NB4 (cell line): ENCODE measurements at regions not wholly inside any gene's neighbourhood (a gene's known extent, or its start where the extent isn't known, plus 50 kb on each side); places are given as distances from the start of the nearest gene placed in this dataset.
"Not testable (repeated sequence)": the region's sequence is repeated elsewhere in the genome, so short reads cannot be mapped to it uniquely, and the experiment has no call there.

Experiments used
- DNase-seq: peaks from one replicate; pipeline ENCODE4 v3.0.0; 2010; ENCODE audit warnings: low read depth
- H3K4me3 ChIP-seq: one replicate; pipeline ENCODE4 v1.5.1; 2011; ENCODE audit warnings: mild to moderate bottlenecking, low read depth, low read length, moderate library complexity
- CTCF ChIP-seq: IDR thresholded peaks from one replicate; pipeline ENCODE4 v1.5.1; 2012; ENCODE audit warnings: low read depth, low read length
- MYC ChIP-seq: IDR thresholded peaks from 2 replicates; pipeline ENCODE4 v1.6.1; 2011; ENCODE audit warnings: low read depth, low read length
- POLR2A ChIP-seq: IDR thresholded peaks from 2 replicates; pipeline ENCODE4 v1.6.1; 2011; ENCODE audit warnings: mild to moderate bottlenecking; ENCODE audit not compliant: insufficient read length; ENCODE audit errors: extremely low read depth
- TF ChIP-seq, protein P1 (sequence below): IDR thresholded peaks from 2 replicates; pipeline ENCODE4 v1.6.1; 2011; ENCODE audit warnings: low read depth, low read length

- DNase-seq = no peak
- TF ChIP-seq MYC = no peak
- TF ChIP-seq, protein P1, sequence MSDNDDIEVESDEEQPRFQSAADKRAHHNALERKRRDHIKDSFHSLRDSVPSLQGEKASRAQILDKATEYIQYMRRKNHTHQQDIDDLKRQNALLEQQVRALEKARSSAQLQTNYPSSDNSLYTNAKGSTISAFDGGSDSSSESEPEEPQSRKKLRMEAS = no peak
- H3K4me3 ChIP-seq = no peak overlapping the region
These were observed 72.4 kb downstream of the FH start for GRCh38 chr1:241447031-241447644.

GRCh38 chr1:241444836-241445235, 74.7 kb downstream of the FH start:
- no peak for DNase-seq
- TF ChIP-seq CTCF = no peak
- TF ChIP-seq, protein P1 = no peak
- TF ChIP-seq MYC = no peak
- TF ChIP-seq POLR2A = no peak
- no peak overlapping the region for H3K4me3 ChIP-seq

DNA sequence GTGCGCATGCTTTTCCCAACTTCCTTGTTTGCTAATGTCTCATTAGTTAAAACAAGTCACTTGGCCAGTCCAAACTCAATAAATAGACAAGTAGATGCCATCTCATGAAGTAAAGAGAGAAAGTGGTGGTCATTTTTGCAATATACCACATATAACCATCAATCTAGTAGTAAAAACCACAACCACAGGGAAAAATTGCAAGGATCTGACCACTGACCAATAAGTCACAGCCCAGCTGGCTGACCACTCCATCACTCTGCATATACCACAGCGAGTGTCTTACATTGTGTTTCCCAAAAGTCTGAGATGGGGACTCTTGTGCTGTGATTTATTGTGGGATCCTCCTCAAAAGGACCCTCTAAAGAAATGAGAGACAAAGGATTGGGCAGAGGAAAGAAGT, 76.0 kb downstream of the FH start:
- TF ChIP-seq CTCF (no peak), MYC (no peak), POLR2A (no peak)
- TF ChIP-seq, protein P1 = no peak
- no peak overlapping the region for H3K4me3 ChIP-seq
- no peak for DNase-seq

DNA sequence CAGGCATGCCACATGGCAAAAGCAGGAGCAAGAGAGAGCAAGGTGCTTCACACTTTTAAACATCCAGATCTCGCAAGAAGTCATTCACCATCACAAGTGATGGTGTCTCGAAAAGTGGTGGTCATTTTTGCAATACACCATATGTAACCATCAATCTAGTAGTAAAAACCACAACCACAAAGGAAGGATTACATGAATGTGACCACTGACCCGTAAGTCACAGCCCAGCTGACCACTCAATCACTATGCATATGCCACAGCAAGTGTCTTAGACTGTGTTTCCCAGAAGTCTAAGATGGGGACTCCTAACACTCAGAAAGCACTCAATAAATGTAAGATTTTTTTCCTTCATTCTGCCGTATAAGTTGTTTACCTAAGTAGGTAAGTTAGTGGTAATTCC, 76.9 kb downstream of the FH start:
- no peak overlapping the region for H3K4me3 ChIP-seq
- no peak for DNase-seq
- no peak for TF ChIP-seq POLR2A
- no peak for TF ChIP-seq CTCF
- TF ChIP-seq MYC = no peak
- TF ChIP-seq, protein P1 = no peak

GRCh38 chr1:241440904-241441303, 78.7 kb downstream of the FH start:
- DNase-seq = no peak
- no peak overlapping the region for H3K4me3 ChIP-seq
- TF ChIP-seq POLR2A = no peak
- TF ChIP-seq, protein P1 = no peak
- TF ChIP-seq MYC = no peak
- TF ChIP-seq CTCF = no peak

DNA sequence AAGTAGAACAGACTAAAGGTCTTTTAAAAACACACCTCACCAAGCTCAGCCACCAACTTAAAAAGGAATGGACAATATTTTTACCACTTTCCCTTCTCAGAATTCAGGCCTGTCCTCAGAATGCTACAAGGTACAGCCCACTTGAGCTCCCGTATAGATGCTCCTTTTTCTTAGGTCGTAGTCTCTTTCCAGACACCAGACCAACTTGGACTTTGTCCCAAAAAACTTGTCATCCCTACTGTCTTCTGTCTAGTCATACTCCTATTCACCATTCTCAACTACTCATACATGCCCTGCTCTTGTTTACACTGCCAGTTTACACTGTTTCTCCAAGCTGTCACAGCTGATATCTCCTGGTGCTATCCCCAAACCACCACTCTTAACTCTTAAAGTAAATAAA, 80.9 kb downstream of the FH start:
- DNase-seq, H3K4me3 ChIP-seq: not testable (repeated sequence)

- H3K4me3 ChIP-seq = no peak overlapping the region
- TF ChIP-seq CTCF (no peak), MYC (no peak), POLR2A (no peak)
- TF ChIP-seq, protein P1 = no peak
- DNase-seq = no peak
These were observed 75.2 kb upstream of the RGS7 start for GRCh38 chr1:241432241-241432640.

DNA sequence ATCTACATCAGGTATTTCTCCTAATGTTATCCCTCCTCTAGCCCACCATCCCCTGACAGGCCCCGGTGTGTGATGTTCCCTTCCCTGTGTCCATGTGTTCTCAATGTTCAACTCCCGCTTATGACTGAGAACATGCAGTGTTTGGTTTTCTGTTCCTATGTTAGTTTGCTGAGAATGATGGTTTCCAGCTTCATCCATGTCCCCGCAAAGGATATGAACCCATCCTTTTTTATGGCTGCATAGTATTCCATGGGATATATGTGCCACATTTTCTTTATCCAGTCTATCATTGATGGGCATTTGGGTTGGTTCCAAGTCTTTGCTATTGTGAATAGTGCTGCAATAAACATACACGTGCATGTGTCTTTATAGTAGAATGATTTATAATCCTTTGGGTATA, 68.1 kb upstream of the RGS7 start:
- not testable (repeated sequence) for H3K4me3 ChIP-seq, DNase-seq
